ENCODE measurements at regions not wholly inside any gene's neighbourhood (a gene's known extent, or its start where the extent isn't known, plus 50 kb on each side); places are given as distances from the start of the nearest gene placed in this dataset.

DNA sequence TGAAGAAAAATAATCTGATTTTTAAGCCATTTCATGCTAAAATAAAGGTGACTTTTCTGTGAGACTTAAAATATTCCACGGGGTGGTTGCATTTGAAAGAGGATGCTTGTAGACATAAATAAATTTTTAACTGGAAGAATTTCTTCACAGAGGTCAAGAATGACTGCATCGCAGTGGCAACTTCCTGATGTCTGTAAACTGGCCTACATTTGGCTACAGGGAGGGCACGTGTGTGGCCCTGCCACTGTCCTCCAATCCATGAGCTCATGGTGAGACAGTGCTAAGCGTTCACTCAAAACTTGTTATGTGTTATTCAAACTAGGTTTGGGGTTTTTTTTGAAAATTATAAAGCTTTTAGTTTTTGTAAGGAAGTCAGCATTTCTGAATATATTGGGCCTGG lies 1089.3 kb downstream of the EFNB2 start:
- no peaks in the 10 kb centered on the region for H3K27me3 ChIP-seq (ENCODE audit: control insufficient read depth, insufficient read depth, low read length)
- no peaks in the 10 kb centered on the region for H3K9me3 ChIP-seq (ENCODE audit: control insufficient read depth, insufficient read depth, low read length)
- WGBS (ENCODE audit: insufficient coverage, insufficient read length), result no CpG with 5 or more reads among the region's 4 CpGs
- no peak overlapping the region for H3K27ac ChIP-seq (ENCODE audit: low read length)
- no peak for DNase-seq (ENCODE audit: low read depth, low spot score)
- no peaks in the 10 kb centered on the region for H3K4me1 ChIP-seq (ENCODE audit: control insufficient read depth, insufficient read depth, low read length)
- no peaks in the 10 kb centered on the region for H3K36me3 ChIP-seq (ENCODE audit: control insufficient read depth, insufficient read depth, low read length)
- no peak overlapping the region for H3K4me3 ChIP-seq (ENCODE audit: low read length)

DNA sequence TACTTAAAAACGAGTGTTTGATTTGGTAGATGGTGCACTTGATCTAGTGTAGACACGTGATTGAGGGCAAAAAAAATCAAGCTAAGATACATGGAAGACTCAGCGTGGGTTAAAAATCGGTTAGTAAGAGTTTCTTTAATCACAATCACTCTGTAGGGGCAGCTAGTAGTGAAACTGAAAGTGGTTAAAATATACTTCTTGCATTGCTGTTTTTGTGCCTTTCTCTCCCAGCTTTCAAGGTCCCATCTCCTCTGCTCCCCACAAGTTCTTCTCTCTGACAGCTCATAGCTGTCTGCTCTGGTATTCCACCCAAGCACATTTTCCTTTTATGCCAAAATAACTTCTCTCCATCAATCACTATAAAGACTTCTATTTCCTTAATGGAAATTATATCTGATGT lies 1089.7 kb downstream of the EFNB2 start:
- no peaks in the 10 kb centered on the region for H3K36me3 ChIP-seq (ENCODE audit: control insufficient read depth, insufficient read depth, low read length)
- no peaks in the 10 kb centered on the region for H3K4me1 ChIP-seq (ENCODE audit: control insufficient read depth, insufficient read depth, low read length)
- H3K4me3 ChIP-seq (ENCODE audit: low read length), result no peak overlapping the region
- no peak for DNase-seq (ENCODE audit: low read depth, low spot score)
- H3K27ac ChIP-seq (ENCODE audit: low read length), result no peak overlapping the region
- H3K27me3 ChIP-seq (ENCODE audit: control insufficient read depth, insufficient read depth, low read length), result no peaks in the 10 kb centered on the region
- H3K9me3 ChIP-seq (ENCODE audit: control insufficient read depth, insufficient read depth, low read length), result no peaks in the 10 kb centered on the region
- WGBS (ENCODE audit: insufficient coverage, insufficient read length), result no CpG with 5 or more reads among the region's 4 CpGs

DNA sequence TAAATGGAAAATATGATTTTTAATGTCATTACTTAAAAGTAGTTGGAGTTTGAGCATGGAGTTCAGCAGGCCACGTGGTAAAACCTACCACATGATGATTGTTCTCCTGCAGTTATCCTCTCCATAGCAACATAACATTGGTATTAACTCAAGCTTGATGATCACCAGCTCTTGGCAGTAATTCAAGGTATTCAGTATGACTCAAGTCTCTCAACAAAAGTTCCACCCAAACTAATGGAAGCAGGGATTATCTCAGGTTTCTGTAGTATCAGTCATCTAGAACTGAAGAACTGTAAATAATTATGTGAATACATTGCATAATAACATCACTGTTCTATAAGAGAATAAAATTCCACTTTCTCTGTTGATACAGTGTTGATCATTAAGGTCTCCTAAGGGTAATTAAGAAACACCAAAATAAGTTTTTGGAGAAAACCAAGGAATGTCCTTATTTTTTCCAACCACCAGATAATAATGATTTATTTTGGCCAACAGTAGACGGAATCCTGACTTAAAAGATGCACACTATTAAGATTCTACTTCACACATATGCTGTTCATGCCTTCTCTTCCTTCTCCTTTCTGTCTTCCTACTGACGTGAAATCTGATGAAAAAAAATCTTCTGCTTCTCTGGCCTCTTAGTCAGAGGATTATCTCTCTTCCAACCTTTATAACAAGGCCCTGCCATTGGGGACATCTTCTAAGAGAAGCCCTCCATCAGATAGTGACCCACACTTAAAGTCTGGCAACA lies 1092.3 kb downstream of the EFNB2 start:
- Histone ChIP-seq H3K27ac (ENCODE audit: low read length) (no peak overlapping the region), H3K9me3 (ENCODE audit: control insufficient read depth, insufficient read depth, low read length) (no peaks in the 10 kb centered on the region), H3K36me3 (ENCODE audit: control insufficient read depth, insufficient read depth, low read length) (no peaks in the 10 kb centered on the region), H3K27me3 (ENCODE audit: control insufficient read depth, insufficient read depth, low read length) (no peaks in the 10 kb centered on the region), H3K4me3 (ENCODE audit: low read length) (no peak overlapping the region), H3K4me1 (ENCODE audit: control insufficient read depth, insufficient read depth, low read length) (no peaks in the 10 kb centered on the region)
- no CpG with 5 or more reads among the region's 3 CpGs for WGBS (ENCODE audit: insufficient coverage, insufficient read length)
- no peak for DNase-seq (ENCODE audit: low read depth, low spot score)

DNA sequence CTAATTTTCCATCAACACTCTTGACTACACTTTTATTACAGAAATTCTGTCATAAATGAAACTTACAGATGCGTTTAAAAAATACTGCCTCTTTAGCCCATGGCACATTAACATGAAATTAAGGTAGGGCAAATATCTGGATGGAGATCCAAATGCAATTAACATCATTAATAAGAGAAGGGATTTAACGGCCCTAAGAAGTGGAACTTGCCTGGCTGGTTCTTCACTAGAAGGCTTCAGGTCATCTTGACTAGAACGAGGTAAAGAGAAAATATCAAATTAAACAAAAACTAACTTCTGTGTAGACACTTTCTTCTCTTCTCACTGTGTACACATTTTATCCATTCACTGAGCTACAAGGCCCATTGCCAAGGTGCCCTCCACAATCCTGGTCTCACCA lies 1093.4 kb downstream of the EFNB2 start:
- H3K4me3 ChIP-seq (ENCODE audit: low read length), result no peak overlapping the region
- H3K36me3 ChIP-seq (ENCODE audit: control insufficient read depth, insufficient read depth, low read length), result no peaks in the 10 kb centered on the region
- H3K27ac ChIP-seq (ENCODE audit: low read length), result no peak overlapping the region
- no CpG with 5 or more reads among the region's 3 CpGs for WGBS (ENCODE audit: insufficient coverage, insufficient read length)
- no peaks in the 10 kb centered on the region for H3K4me1 ChIP-seq (ENCODE audit: control insufficient read depth, insufficient read depth, low read length)
- no peak for DNase-seq (ENCODE audit: low read depth, low spot score)
- H3K9me3 ChIP-seq (ENCODE audit: control insufficient read depth, insufficient read depth, low read length), result no peaks in the 10 kb centered on the region
- H3K27me3 ChIP-seq (ENCODE audit: control insufficient read depth, insufficient read depth, low read length), result no peaks in the 10 kb centered on the region

DNA sequence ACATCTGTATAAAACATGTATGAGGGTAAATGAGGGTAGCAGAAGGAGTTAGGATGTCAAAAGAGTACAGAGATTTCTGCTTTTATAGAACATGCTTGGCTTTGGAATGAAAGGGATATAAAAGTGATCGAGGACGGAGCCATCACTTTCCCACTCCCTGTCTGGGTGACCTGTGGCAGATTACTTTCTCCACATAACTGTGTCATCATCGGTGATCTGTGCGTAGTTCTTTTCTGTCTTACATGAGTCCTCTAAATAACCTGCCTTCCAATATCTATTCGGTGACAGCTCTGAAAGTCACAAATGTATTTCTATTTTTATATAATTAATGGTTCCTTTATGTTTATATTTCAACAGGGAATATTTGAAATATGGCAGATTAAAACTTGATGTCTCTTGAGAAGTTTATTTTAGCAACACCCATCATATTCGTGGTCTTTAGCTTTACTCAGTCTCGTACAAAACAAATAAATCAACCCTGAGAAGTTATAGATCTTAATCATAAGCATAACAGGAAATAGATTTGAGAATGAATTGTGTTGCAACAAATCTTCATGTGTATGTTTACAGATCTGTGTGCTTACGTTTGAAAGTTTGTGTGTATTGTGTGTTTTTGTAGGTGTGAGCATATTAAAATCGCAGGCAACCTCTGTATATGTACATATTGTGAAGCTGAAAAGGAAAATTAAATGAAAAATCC lies 1094.3 kb downstream of the EFNB2 start:
- Histone ChIP-seq H3K4me3 (ENCODE audit: low read length) (no peak overlapping the region), H3K27me3 (ENCODE audit: control insufficient read depth, insufficient read depth, low read length) (no peaks in the 10 kb centered on the region), H3K9me3 (ENCODE audit: control insufficient read depth, insufficient read depth, low read length) (no peaks in the 10 kb centered on the region), H3K4me1 (ENCODE audit: control insufficient read depth, insufficient read depth, low read length) (no peaks in the 10 kb centered on the region), H3K27ac (ENCODE audit: low read length) (no peak overlapping the region), H3K36me3 (ENCODE audit: control insufficient read depth, insufficient read depth, low read length) (no peaks in the 10 kb centered on the region)
- no peak for DNase-seq (ENCODE audit: low read depth, low spot score)
- 100% methylated on average over 1 of the region's 9 CpGs for WGBS (ENCODE audit: insufficient coverage, insufficient read length)

DNA sequence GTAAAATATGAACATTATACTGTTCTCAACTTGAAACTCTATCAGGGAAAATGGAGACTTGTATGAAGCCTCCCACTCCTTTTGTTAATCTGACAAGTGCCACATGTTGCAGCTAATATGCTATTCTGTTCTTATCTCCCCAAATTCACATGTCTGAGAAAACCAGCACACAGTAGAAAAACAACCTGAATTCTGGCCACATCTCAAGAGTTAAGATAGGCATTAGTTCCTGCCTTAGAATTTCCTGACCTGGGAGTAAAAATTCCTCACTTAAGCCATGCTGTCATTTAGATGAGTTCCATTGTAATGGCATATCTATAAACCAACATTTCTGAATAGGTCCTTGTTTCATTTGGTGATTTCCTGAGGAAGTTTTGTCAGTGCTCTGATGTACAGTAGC lies 1098.5 kb downstream of the EFNB2 start:
- H3K27me3 ChIP-seq (ENCODE audit: control insufficient read depth, insufficient read depth, low read length), result no peaks in the 10 kb centered on the region
- H3K4me3 ChIP-seq (ENCODE audit: low read length), result no peak overlapping the region
- no peak overlapping the region for H3K27ac ChIP-seq (ENCODE audit: low read length)
- no peaks in the 10 kb centered on the region for H3K4me1 ChIP-seq (ENCODE audit: control insufficient read depth, insufficient read depth, low read length)
- no peak for DNase-seq (ENCODE audit: low read depth, low spot score)
- H3K36me3 ChIP-seq (ENCODE audit: control insufficient read depth, insufficient read depth, low read length), result no peaks in the 10 kb centered on the region
- no peaks in the 10 kb centered on the region for H3K9me3 ChIP-seq (ENCODE audit: control insufficient read depth, insufficient read depth, low read length)

DNA sequence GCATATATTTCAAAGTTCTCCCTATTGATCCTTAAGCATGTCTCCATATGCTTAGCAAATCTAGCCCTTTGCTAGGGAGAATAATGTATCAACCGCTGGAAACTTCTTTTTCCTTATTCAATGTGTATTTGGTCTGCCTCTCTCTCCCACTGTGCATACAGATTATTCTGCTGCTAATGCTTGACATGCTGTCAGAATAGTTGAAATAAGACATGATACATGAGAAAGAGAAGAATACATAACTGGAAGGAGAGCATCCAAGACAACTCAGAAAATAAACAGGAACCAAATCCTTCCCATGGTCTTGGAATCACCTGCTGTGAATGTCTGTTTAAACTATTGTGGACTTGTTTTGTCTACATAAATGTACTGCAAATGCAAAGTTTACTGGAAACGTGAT lies 1103.0 kb downstream of the EFNB2 start:
- no peak for DNase-seq (ENCODE audit: low read depth, low spot score)
- H3K4me1 ChIP-seq (ENCODE audit: control insufficient read depth, insufficient read depth, low read length), result no peaks in the 10 kb centered on the region
- no CpG with 5 or more reads among the region's 2 CpGs for WGBS (ENCODE audit: insufficient coverage, insufficient read length)

DNA sequence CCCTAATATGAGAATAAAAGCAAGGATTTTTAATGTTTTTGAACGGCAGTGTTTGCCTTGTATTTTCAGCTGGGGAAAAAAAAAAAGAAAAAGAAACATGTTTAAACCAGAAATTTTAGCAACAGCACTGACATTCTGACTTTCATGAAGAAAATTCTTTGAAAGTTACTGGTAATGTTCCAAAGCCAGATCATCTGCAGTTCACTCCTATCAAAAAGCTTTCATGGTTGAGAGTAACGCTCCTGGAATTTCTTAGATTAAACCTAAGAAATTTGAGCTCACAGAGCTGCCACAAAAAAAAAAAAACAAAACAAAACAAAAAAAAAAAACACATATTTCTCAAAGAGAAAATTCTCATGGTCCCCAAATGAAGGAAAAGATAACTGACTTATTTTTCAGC lies 1106.7 kb downstream of the EFNB2 start:
- no CpG with 5 or more reads among the region's 2 CpGs for WGBS (ENCODE audit: insufficient coverage, insufficient read length)
- no peak for DNase-seq (ENCODE audit: low read depth, low spot score)
- Histone ChIP-seq H3K27me3 (ENCODE audit: control insufficient read depth, insufficient read depth, low read length) (no peaks in the 10 kb centered on the region), H3K36me3 (ENCODE audit: control insufficient read depth, insufficient read depth, low read length) (no peaks in the 10 kb centered on the region), H3K4me1 (ENCODE audit: control insufficient read depth, insufficient read depth, low read length) (no peaks in the 10 kb centered on the region), H3K4me3 (ENCODE audit: low read length) (no peak overlapping the region), H3K27ac (ENCODE audit: low read length) (no peak overlapping the region), H3K9me3 (ENCODE audit: control insufficient read depth, insufficient read depth, low read length) (no peaks in the 10 kb centered on the region)

More for the DNA sequence above, 1103.0 kb downstream of the EFNB2 start:
- H3K36me3 ChIP-seq (ENCODE audit: control insufficient read depth, insufficient read depth, low read length), result no peaks in the 10 kb centered on the region
- no peak overlapping the region for H3K27ac ChIP-seq (ENCODE audit: low read length)
- no peaks in the 10 kb centered on the region for H3K9me3 ChIP-seq (ENCODE audit: control insufficient read depth, insufficient read depth, low read length)
- no peaks in the 10 kb centered on the region for H3K27me3 ChIP-seq (ENCODE audit: control insufficient read depth, insufficient read depth, low read length)
- no peak overlapping the region for H3K4me3 ChIP-seq (ENCODE audit: low read length)

DNA sequence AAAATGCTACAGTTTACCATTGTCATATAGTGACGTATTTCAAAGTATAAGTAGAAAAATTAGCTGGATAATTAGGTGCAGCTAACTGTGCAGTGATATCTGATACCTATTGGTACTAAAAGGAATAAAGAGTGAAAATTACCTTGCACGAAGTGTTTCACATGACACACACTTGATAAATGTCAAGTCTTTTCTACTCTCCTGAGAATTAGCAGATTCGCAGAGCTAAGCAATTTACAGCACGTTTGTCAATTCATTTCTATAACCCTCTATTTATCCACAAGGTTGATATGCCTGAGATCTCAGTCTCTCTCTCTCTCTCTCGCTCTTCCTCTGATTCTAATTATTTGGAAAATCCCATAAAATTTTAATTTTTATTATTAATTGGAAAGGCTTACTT lies 1109.0 kb downstream of the EFNB2 start:
- WGBS (ENCODE audit: insufficient coverage, insufficient read length), result no CpG with 5 or more reads among the region's 5 CpGs
- DNase-seq (ENCODE audit: low read depth, low spot score), result no peak
- H3K27ac ChIP-seq (ENCODE audit: low read length), result no peak overlapping the region
- H3K27me3 ChIP-seq (ENCODE audit: control insufficient read depth, insufficient read depth, low read length), result no peaks in the 10 kb centered on the region
- H3K4me1 ChIP-seq (ENCODE audit: control insufficient read depth, insufficient read depth, low read length), result no peaks in the 10 kb centered on the region
- H3K36me3 ChIP-seq (ENCODE audit: control insufficient read depth, insufficient read depth, low read length), result no peaks in the 10 kb centered on the region
- no peak overlapping the region for H3K4me3 ChIP-seq (ENCODE audit: low read length)
- no peaks in the 10 kb centered on the region for H3K9me3 ChIP-seq (ENCODE audit: control insufficient read depth, insufficient read depth, low read length)

DNA sequence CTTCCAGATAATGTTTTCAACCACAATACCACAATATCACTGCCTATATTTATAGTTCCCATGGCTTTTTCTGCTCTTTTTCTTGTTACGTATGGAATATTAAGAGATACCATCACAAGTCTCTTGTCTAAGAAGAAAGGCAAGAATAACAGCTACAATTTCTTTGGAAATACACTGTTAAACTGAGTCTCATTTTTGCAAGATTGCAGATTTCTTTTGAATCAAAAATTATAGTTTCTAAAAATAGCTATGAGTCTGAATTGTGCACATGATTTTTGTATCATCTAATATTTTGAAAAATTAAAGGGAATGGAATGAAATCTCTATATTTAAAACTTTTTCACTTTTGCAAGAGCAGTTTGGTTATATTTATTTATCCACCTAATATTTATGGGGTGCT lies 1120.8 kb downstream of the EFNB2 start:
- H3K36me3 ChIP-seq (ENCODE audit: control insufficient read depth, insufficient read depth, low read length), result no peaks in the 10 kb centered on the region
- no CpG with 5 or more reads among the region's 1 CpG for WGBS (ENCODE audit: insufficient coverage, insufficient read length)
- DNase-seq (ENCODE audit: low read depth, low spot score), result no peak
- no peaks in the 10 kb centered on the region for H3K9me3 ChIP-seq (ENCODE audit: control insufficient read depth, insufficient read depth, low read length)
- H3K27ac ChIP-seq (ENCODE audit: low read length), result no peak overlapping the region
- H3K4me1 ChIP-seq (ENCODE audit: control insufficient read depth, insufficient read depth, low read length), result no peaks in the 10 kb centered on the region
- no peak overlapping the region for H3K4me3 ChIP-seq (ENCODE audit: low read length)
- no peaks in the 10 kb centered on the region for H3K27me3 ChIP-seq (ENCODE audit: control insufficient read depth, insufficient read depth, low read length)

DNA sequence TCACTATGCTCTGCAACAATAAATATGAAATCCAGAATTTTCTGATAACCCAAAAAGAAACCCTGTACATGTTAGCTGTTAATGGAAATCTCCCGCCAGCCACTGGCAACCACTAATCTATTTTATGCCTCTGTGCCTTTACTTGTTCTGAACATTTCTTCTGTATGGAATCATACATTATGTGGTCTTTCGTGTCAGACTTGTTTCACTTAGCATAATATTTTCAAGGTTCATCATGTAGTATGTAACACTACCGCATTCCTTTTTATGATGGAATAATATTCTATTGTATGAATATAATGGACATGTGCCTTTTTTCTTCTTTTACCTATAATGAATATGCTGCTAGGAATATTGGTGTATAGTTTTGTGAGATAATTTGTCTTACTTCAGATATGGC lies 1123.3 kb downstream of the EFNB2 start:
- DNase-seq (ENCODE audit: low read depth, low spot score), result no peak
- Histone ChIP-seq H3K4me3 (ENCODE audit: low read length) (no peak overlapping the region), H3K4me1 (ENCODE audit: control insufficient read depth, insufficient read depth, low read length) (no peaks in the 10 kb centered on the region), H3K27me3 (ENCODE audit: control insufficient read depth, insufficient read depth, low read length) (no peaks in the 10 kb centered on the region), H3K36me3 (ENCODE audit: control insufficient read depth, insufficient read depth, low read length) (no peaks in the 10 kb centered on the region), H3K9me3 (ENCODE audit: control insufficient read depth, insufficient read depth, low read length) (no peaks in the 10 kb centered on the region), H3K27ac (ENCODE audit: low read length) (no peak overlapping the region)
- WGBS (ENCODE audit: insufficient coverage, insufficient read length), result no CpG with 5 or more reads among the region's 3 CpGs

Data from iPS DF 6.9 (cell line).